ENCODE measurements at regions not wholly inside any gene's neighbourhood (a gene's known extent, or its start where the extent isn't known, plus 50 kb on each side); places are given as distances from the start of the nearest gene placed in this dataset.

DNA sequence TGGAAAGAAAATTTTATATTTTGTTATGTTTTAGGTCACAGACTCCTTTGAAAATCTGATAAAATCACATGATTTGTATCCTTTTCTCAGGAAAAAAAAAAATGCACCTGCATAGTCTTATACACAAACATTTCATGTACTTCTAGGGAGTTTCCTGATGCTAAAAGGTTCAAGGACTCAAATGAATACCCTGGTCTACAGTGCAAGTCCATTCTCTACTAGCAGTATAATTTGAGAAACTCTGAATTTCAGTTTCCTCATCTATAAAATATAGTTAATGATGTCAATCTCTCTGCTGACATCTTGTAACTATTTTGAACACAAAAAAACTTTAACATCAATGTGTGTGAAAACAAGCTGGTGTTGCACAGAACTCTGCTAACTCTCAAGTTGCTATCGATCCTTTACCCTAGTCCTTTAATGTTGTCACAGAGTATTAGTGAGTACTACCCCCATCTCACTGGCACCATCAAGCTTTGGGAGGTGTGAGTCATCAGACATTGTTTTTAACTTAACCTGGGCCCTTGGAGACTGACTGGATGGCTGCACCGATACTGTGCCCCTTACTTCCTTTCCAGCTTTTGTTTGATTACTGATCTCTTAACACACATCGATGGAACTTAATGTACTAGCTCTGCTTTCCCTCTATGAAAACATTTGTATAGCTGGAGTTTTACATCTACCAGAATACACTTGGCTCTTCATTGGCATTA is 251.9 kb upstream of the SOX5 start:
- DNase-seq (no peak), ATAC-seq (ENCODE audit: low FRiP score in 2 of 2) (no peak)
- WGBS, 2 donors, result 70 to 71% methylated on average over 3 of the region's 3 CpGs
- H3K9me3 ChIP-seq, result no peaks in the 10 kb centered on the region
- H3K36me3 ChIP-seq, result no peaks in the 10 kb centered on the region
- TF ChIP-seq POLR2A (IDR thresholded peaks at IDR 0.05), result no peak
- no peak for TF ChIP-seq POLR2AphosphoS5 (IDR thresholded peaks at IDR 0.05)
- TF ChIP-seq, protein P1, sequence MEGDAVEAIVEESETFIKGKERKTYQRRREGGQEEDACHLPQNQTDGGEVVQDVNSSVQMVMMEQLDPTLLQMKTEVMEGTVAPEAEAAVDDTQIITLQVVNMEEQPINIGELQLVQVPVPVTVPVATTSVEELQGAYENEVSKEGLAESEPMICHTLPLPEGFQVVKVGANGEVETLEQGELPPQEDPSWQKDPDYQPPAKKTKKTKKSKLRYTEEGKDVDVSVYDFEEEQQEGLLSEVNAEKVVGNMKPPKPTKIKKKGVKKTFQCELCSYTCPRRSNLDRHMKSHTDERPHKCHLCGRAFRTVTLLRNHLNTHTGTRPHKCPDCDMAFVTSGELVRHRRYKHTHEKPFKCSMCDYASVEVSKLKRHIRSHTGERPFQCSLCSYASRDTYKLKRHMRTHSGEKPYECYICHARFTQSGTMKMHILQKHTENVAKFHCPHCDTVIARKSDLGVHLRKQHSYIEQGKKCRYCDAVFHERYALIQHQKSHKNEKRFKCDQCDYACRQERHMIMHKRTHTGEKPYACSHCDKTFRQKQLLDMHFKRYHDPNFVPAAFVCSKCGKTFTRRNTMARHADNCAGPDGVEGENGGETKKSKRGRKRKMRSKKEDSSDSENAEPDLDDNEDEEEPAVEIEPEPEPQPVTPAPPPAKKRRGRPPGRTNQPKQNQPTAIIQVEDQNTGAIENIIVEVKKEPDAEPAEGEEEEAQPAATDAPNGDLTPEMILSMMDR (IDR thresholded peaks at IDR 0.05), result no peak
- no peak for TF ChIP-seq EP300 (IDR thresholded peaks at IDR 0.05)
- no peaks in the 10 kb centered on the region for H3K27me3 ChIP-seq
- no peak overlapping the region for H3K27ac ChIP-seq
- no peaks in the 10 kb centered on the region for H3K4me1 ChIP-seq
- no peak overlapping the region for H3K4me3 ChIP-seq

GRCh38 chr12:24200010-24200409 is 250.5 kb upstream of the SOX5 start:
- H3K4me1 ChIP-seq, result no peaks in the 10 kb centered on the region
- H3K36me3 ChIP-seq, result no peaks in the 10 kb centered on the region
- no peak overlapping the region for H3K27ac ChIP-seq
- TF ChIP-seq, protein P1 (IDR thresholded peaks at IDR 0.05), result no peak
- H3K4me3 ChIP-seq, result no peak overlapping the region
- ATAC-seq (ENCODE audit: low FRiP score in 2 of 2) (no peak), DNase-seq (no peak)
- H3K9me3 ChIP-seq, result no peaks in the 10 kb centered on the region
- H3K27me3 ChIP-seq, result no peaks in the 10 kb centered on the region

- H3K4me1 ChIP-seq, result no peaks in the 10 kb centered on the region
- TF ChIP-seq POLR2AphosphoS5 (IDR thresholded peaks at IDR 0.05), result no peak
- TF ChIP-seq POLR2A (IDR thresholded peaks at IDR 0.05), result no peak
- TF ChIP-seq EP300 (IDR thresholded peaks at IDR 0.05), result no peak
- TF ChIP-seq, protein P1 (IDR thresholded peaks at IDR 0.05), result no peak
- H3K36me3 ChIP-seq, result no peaks in the 10 kb centered on the region
- no peaks in the 10 kb centered on the region for H3K9me3 ChIP-seq
- H3K27ac ChIP-seq, result no peak overlapping the region
- no peak overlapping the region for H3K4me3 ChIP-seq
- H3K27me3 ChIP-seq, result no peaks in the 10 kb centered on the region
- DNase-seq (no peak), ATAC-seq (ENCODE audit: low FRiP score in 2 of 2) (no peak)
- WGBS, 2 donors, result 83 to 86% methylated on average over 11 of the region's 11 CpGs
These were observed 249.6 kb upstream of the SOX5 start for GRCh38 chr12:24198936-24199671.

- no peaks in the 10 kb centered on the region for H3K36me3 ChIP-seq
- H3K27me3 ChIP-seq, result no peaks in the 10 kb centered on the region
- WGBS, 2 donors, result 76% methylated on average over 3 of the region's 3 CpGs
- TF ChIP-seq EP300 (IDR thresholded peaks at IDR 0.05), result no peak
- TF ChIP-seq, protein P1 (IDR thresholded peaks at IDR 0.05), result no peak
- no peak for TF ChIP-seq POLR2A (IDR thresholded peaks at IDR 0.05)
- no peak for TF ChIP-seq POLR2AphosphoS5 (IDR thresholded peaks at IDR 0.05)
- H3K4me1 ChIP-seq, result no peaks in the 10 kb centered on the region
- H3K27ac ChIP-seq, result no peak overlapping the region
- no peaks in the 10 kb centered on the region for H3K9me3 ChIP-seq
- ATAC-seq (ENCODE audit: low FRiP score in 2 of 2), result no peak
- H3K4me3 ChIP-seq, result no peak overlapping the region
- DNase-seq, result no peak
These were observed 248.6 kb upstream of the SOX5 start for GRCh38 chr12:24198070-24198469.

DNA sequence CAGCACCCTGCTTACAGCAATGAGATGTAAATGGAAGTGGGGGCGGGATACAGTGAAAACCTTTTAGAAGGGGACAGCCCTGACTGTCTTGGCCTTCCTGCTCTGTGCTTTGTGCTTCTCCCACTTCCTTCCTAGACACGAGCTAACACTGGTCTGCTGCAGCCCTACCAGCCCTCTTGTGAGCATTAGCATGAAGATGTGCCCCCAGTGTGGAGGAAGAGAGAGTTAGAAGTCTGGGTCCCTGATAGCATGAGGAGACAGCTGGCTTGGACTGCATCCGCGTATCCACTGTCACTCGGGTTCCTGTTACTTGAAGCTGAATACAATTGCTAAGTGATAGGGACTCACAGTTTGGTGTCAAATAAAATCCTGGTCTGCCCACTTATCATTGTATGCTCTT is 248.1 kb upstream of the SOX5 start:
- ATAC-seq (ENCODE audit: low FRiP score in 2 of 2), result no peak
- no peaks in the 10 kb centered on the region for H3K4me1 ChIP-seq
- H3K9me3 ChIP-seq, result no peaks in the 10 kb centered on the region
- no peaks in the 10 kb centered on the region for H3K36me3 ChIP-seq
- DNase-seq, result no peak
- H3K4me3 ChIP-seq, result no peak overlapping the region
- no peaks in the 10 kb centered on the region for H3K27me3 ChIP-seq
- 61 to 80% methylated on average over 5 of the region's 5 CpGs for WGBS, 2 donors
- no peak overlapping the region for H3K27ac ChIP-seq
- TF ChIP-seq, protein P1 (IDR thresholded peaks at IDR 0.05), result no peak
- TF ChIP-seq EP300 (IDR thresholded peaks at IDR 0.05), result no peak

Measured in upper lobe of left lung (tissue), 6 donors.